Large intestine (tissue), 3 donors: ENCODE measurements at regions not wholly inside any gene's neighbourhood (a gene's known extent, or its start where the extent isn't known, plus 50 kb on each side); places are given as distances from the start of the nearest gene placed in this dataset.

ENCODE experiments used
- DNase-seq, 2 donors: peaks; one replicate each; pipeline versions ENCODE4 v3.0.0 to v3.0.0-alpha.2; 2013
- H3K27ac ChIP-seq: one replicate; pipeline ENCODE4 v1.5.1; 2013; ENCODE audit warnings: low read length
- H3K27me3 ChIP-seq: 2 replicates; pipeline ENCODE4 v1.6.1; 2013; ENCODE audit warnings: low read length; ENCODE audit not compliant: control insufficient read depth, insufficient read depth
- H3K36me3 ChIP-seq: 2 replicates; pipeline ENCODE4 v1.6.1; 2013; ENCODE audit warnings: low read length; ENCODE audit not compliant: control insufficient read depth, insufficient read depth
- H3K4me1 ChIP-seq: one replicate; pipeline ENCODE4 v1.6.1; 2013; ENCODE audit warnings: low read length; ENCODE audit not compliant: control insufficient read depth, insufficient read depth
- H3K4me3 ChIP-seq: one replicate; pipeline ENCODE4 v1.5.1; 2013; ENCODE audit warnings: low read length
- H3K9me3 ChIP-seq: one replicate; pipeline ENCODE4 v1.6.1; 2013; ENCODE audit warnings: mild to moderate bottlenecking, low read depth, low read length, moderate library complexity; ENCODE audit not compliant: control insufficient read depth
- WGBS: methylation state at CpG from one replicate; pipeline ENCODE4 v1.1.5; 2013; ENCODE audit warnings: low lambda C conversion rate; ENCODE audit not compliant: insufficient coverage; 5-methylcytosine and 5-hydroxymethylcytosine counted together

GRCh38 chr6:134866563-134866962, 83.3 kb downstream of the ALDH8A1 start:
- no peak overlapping the region for H3K27ac ChIP-seq
- H3K36me3 ChIP-seq = no peaks in the 10 kb centered on the region
- no peak for DNase-seq
- no CpG with 5 or more reads among the region's 2 CpGs for WGBS
- no peaks in the 10 kb centered on the region for H3K4me1 ChIP-seq
- no peak overlapping the region for H3K4me3 ChIP-seq
- no peaks in the 10 kb centered on the region for H3K9me3 ChIP-seq
- H3K27me3 ChIP-seq = no peaks in the 10 kb centered on the region

GRCh38 chr6:134864558-134864957, 85.3 kb downstream of the ALDH8A1 start:
- 43% methylated on average over 1 of the region's 3 CpGs for WGBS
- no peaks in the 10 kb centered on the region for H3K27me3 ChIP-seq
- no peak overlapping the region for H3K4me3 ChIP-seq
- H3K4me1 ChIP-seq = no peaks in the 10 kb centered on the region
- H3K36me3 ChIP-seq = no peaks in the 10 kb centered on the region
- no peaks in the 10 kb centered on the region for H3K9me3 ChIP-seq
- DNase-seq = no peak
- H3K27ac ChIP-seq = no peak overlapping the region

GRCh38 chr6:134863763-134864510, 86.0 kb downstream of the ALDH8A1 start:
- no peak for DNase-seq
- H3K4me3 ChIP-seq = no peak overlapping the region
- no peak overlapping the region for H3K27ac ChIP-seq
- no peaks in the 10 kb centered on the region for H3K27me3 ChIP-seq
- no peaks in the 10 kb centered on the region for H3K9me3 ChIP-seq
- no peaks in the 10 kb centered on the region for H3K36me3 ChIP-seq
- no peaks in the 10 kb centered on the region for H3K4me1 ChIP-seq
- WGBS = 61% methylated on average over 3 of the region's 11 CpGs

- Histone ChIP-seq H3K4me1 (peaks cover 30% of the 10 kb centered on the region), H3K36me3 (no peaks in the 10 kb centered on the region), H3K9me3 (no peaks in the 10 kb centered on the region), H3K27ac (peak overlapping the region; percentile 82), H3K27me3 (no peaks in the 10 kb centered on the region), H3K4me3 (no peak overlapping the region)
- DNase-seq = peak in 1 of 2 donors; percentile 73
- no CpG with 5 or more reads among the region's 3 CpGs for whole genome bisulfite sequencing
These were observed 95.5 kb downstream of the ALDH8A1 start for GRCh38 chr6:134854366-134854765.

GRCh38 chr6:134853111-134854055, 96.5 kb downstream of the ALDH8A1 start:
- Histone ChIP-seq H3K4me1 (peaks cover 32% of the 10 kb centered on the region), H3K4me3 (no peak overlapping the region), H3K27me3 (no peaks in the 10 kb centered on the region), H3K36me3 (no peaks in the 10 kb centered on the region), H3K9me3 (no peaks in the 10 kb centered on the region), H3K27ac (peak overlapping the region; percentile 82)
- peak; percentile 91 to 96 for DNase-seq
- WGBS = 28% methylated on average over 3 of the region's 7 CpGs

GRCh38 chr6:134851548-134851947, 98.4 kb downstream of the ALDH8A1 start:
- Histone ChIP-seq H3K4me1 (peaks cover 37% of the 10 kb centered on the region), H3K27me3 (no peaks in the 10 kb centered on the region), H3K9me3 (no peaks in the 10 kb centered on the region), H3K4me3 (no peak overlapping the region), H3K27ac (no peak overlapping the region), H3K36me3 (no peaks in the 10 kb centered on the region)
- no peak for DNase-seq
- 100% methylated on average over 2 of the region's 6 CpGs for WGBS

- DNase-seq = no peak
- no peak overlapping the region for H3K27ac ChIP-seq
- no peaks in the 10 kb centered on the region for H3K27me3 ChIP-seq
- H3K9me3 ChIP-seq = no peaks in the 10 kb centered on the region
- 100% methylated on average over 3 of the region's 11 CpGs for WGBS
- H3K36me3 ChIP-seq = no peaks in the 10 kb centered on the region
- H3K4me3 ChIP-seq = no peak overlapping the region
- H3K4me1 ChIP-seq = peaks cover 34% of the 10 kb centered on the region
These were observed 99.1 kb downstream of the ALDH8A1 start for GRCh38 chr6:134850721-134851305.

GRCh38 chr6:134849920-134850447, 99.9 kb downstream of the ALDH8A1 start:
- no peak for DNase-seq
- no peak overlapping the region for H3K27ac ChIP-seq
- no peaks in the 10 kb centered on the region for H3K36me3 ChIP-seq
- no peak overlapping the region for H3K4me3 ChIP-seq
- no peaks in the 10 kb centered on the region for H3K27me3 ChIP-seq
- WGBS = no CpG with 5 or more reads among the region's 4 CpGs
- H3K4me1 ChIP-seq = peaks cover 26% of the 10 kb centered on the region
- H3K9me3 ChIP-seq = no peaks in the 10 kb centered on the region

GRCh38 chr6:134848076-134848475, 101.8 kb downstream of the ALDH8A1 start:
- Histone ChIP-seq H3K36me3 (no peaks in the 10 kb centered on the region), H3K4me3 (no peak overlapping the region), H3K9me3 (no peaks in the 10 kb centered on the region), H3K4me1 (peaks cover 13% of the 10 kb centered on the region), H3K27ac (no peak overlapping the region), H3K27me3 (no peaks in the 10 kb centered on the region)
- WGBS = no CpG with 5 or more reads among the region's 6 CpGs
- peak in 1 of 2 donors; percentile 46 for DNase-seq

- no peaks in the 10 kb centered on the region for H3K36me3 ChIP-seq
- H3K4me3 ChIP-seq = no peak overlapping the region
- H3K27ac ChIP-seq = no peak overlapping the region
- no peak for DNase-seq
- 73% methylated on average over 3 of the region's 3 CpGs for WGBS
- no peaks in the 10 kb centered on the region for H3K9me3 ChIP-seq
- no peaks in the 10 kb centered on the region for H3K27me3 ChIP-seq
- peaks cover 7% of the 10 kb centered on the region for H3K4me1 ChIP-seq
These were observed 103.0 kb downstream of the ALDH8A1 start for GRCh38 chr6:134846865-134847264.
